ENCODE measurements at regions not wholly inside any gene's neighbourhood (a gene's known extent, or its start where the extent isn't known, plus 50 kb on each side); places are given as distances from the start of the nearest gene placed in this dataset.

DNA sequence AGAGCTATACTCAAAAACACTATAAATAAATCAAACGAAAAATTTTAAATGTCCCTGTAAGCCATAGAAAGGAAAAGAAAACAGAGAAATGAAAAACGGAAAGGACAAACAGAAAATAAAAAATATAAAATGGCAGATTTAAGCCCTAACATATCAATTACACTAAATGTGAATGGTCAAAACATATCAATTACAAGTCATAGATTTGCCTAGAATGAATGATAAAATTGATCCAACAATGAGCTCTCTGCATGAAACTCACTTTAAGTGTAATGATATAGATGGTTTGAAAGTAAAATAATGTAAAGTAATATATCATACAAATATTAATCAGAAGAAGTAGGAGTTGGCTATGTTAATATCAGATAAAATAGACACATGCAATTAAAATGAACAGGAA is 54.2 kb upstream of the TCF4 start:
- TF ChIP-seq CTCF (IDR thresholded peaks at IDR 0.05; ENCODE audit: insufficient read depth, low read depth, low read length) (no peak), EZH2 (IDR thresholded peaks at IDR 0.05; ENCODE audit: insufficient read depth, low read length) (no peak)
